Parathyroid adenoma (tissue), 2 donors: ENCODE measurements at regions not wholly inside any gene's neighbourhood (a gene's known extent, or its start where the extent isn't known, plus 50 kb on each side); places are given as distances from the start of the nearest gene placed in this dataset.
A peak's percentile ranks its signal among the peaks of the same experiment; 100 is the strongest.

Source experiments
- H2AFZ ChIP-seq: fragments of 300-600 bp; sonication (generic); one replicate; pipeline ENCODE4 v1.7.0; 2017; ENCODE audit warnings: antibody characterized with exemption, mild to moderate bottlenecking
- H3K27ac ChIP-seq: fragments of 300-600 bp; sonication (generic); one replicate; pipeline ENCODE4 v1.7.0; 2017
- H3K27me3 ChIP-seq: fragments of 300-600 bp; sonication (generic); one replicate; pipeline ENCODE4 v1.7.0; 2017; ENCODE audit warnings: low read length; ENCODE audit not compliant: control insufficient read depth, insufficient read depth
- H3K36me3 ChIP-seq: fragments of 300-600 bp; sonication (generic); one replicate; pipeline ENCODE4 v1.7.0; 2017; ENCODE audit warnings: low read length; ENCODE audit not compliant: control insufficient read depth, insufficient read depth
- H3K4me1 ChIP-seq: fragments of 300-600 bp; sonication (generic); one replicate; pipeline ENCODE4 v1.7.0; 2017; ENCODE audit warnings: control low read depth
- H3K4me2 ChIP-seq: fragments of 300-600 bp; sonication (generic); one replicate; pipeline ENCODE4 v1.7.0; 2017; ENCODE audit warnings: low read length
- H3K4me3 ChIP-seq: fragments of 300-600 bp; sonication (generic); one replicate; pipeline ENCODE4 v1.7.0; 2017; ENCODE audit warnings: low read depth, low read length
- H3K79me2 ChIP-seq: fragments of 300-600 bp; sonication (generic); one replicate; pipeline ENCODE4 v1.7.0; 2017; ENCODE audit warnings: control low read depth
- H3K9ac ChIP-seq: fragments of 300-600 bp; sonication (generic); one replicate; pipeline ENCODE4 v1.7.0; 2017; ENCODE audit warnings: mild to moderate bottlenecking
- H3K9me3 ChIP-seq: fragments of 300-600 bp; sonication (generic); one replicate; pipeline ENCODE4 v1.7.0; 2017; ENCODE audit warnings: low read length; ENCODE audit not compliant: control insufficient read depth
- CTCF ChIP-seq: fragments of 300-600 bp; sonication (generic); IDR thresholded peaks from one replicate; pipeline ENCODE4 v1.7.0; 2017; ENCODE audit warnings: antibody characterized with exemption, mild to moderate bottlenecking
- donor health status: primary hyperparathyroidism.

- Histone ChIP-seq H3K9me3 (no peaks in the 10 kb centered on the region), H3K9ac (no peak overlapping the region), H3K27me3 (no peaks in the 10 kb centered on the region), H3K4me2 (no peak overlapping the region), H3K4me3 (no peak overlapping the region), H3K79me2 (no peaks in the 10 kb centered on the region), H2AFZ (no peak overlapping the region), H3K36me3 (no peaks in the 10 kb centered on the region), H3K27ac (no peak overlapping the region), H3K4me1 (no peaks in the 10 kb centered on the region)
- no peak for TF ChIP-seq CTCF
These were observed 68.3 kb upstream of the DST start for GRCh38 chr6:56710967-56711366.

GRCh38 chr6:56709650-56710049, 67.0 kb upstream of the DST start:
- Histone ChIP-seq H3K4me2 (no peak overlapping the region), H3K27me3 (no peaks in the 10 kb centered on the region), H3K9me3 (no peaks in the 10 kb centered on the region), H3K9ac (no peak overlapping the region), H3K79me2 (no peaks in the 10 kb centered on the region), H3K4me1 (no peaks in the 10 kb centered on the region), H3K36me3 (no peaks in the 10 kb centered on the region), H2AFZ (no peak overlapping the region), H3K4me3 (no peak overlapping the region), H3K27ac (no peak overlapping the region)
- TF ChIP-seq CTCF = no peak

- Histone ChIP-seq H3K4me3 (no peak overlapping the region), H3K4me2 (no peak overlapping the region), H3K9me3 (no peaks in the 10 kb centered on the region), H3K27ac (no peak overlapping the region), H3K9ac (no peak overlapping the region), H3K4me1 (no peaks in the 10 kb centered on the region), H3K27me3 (no peaks in the 10 kb centered on the region), H3K79me2 (no peaks in the 10 kb centered on the region), H3K36me3 (no peaks in the 10 kb centered on the region), H2AFZ (no peak overlapping the region)
- TF ChIP-seq CTCF = peak; percentile 65
These were observed 66.3 kb upstream of the DST start for GRCh38 chr6:56708810-56709597.

- H3K4me2 ChIP-seq = no peak overlapping the region
- H2AFZ ChIP-seq = no peak overlapping the region
- H3K9me3 ChIP-seq = no peaks in the 10 kb centered on the region
- H3K4me1 ChIP-seq = no peaks in the 10 kb centered on the region
- no peaks in the 10 kb centered on the region for H3K36me3 ChIP-seq
- no peak overlapping the region for H3K27ac ChIP-seq
- no peaks in the 10 kb centered on the region for H3K79me2 ChIP-seq
- no peak for TF ChIP-seq CTCF
- H3K4me3 ChIP-seq = no peak overlapping the region
- no peaks in the 10 kb centered on the region for H3K27me3 ChIP-seq
- no peak overlapping the region for H3K9ac ChIP-seq
These were observed 64.5 kb upstream of the DST start for GRCh38 chr6:56706981-56707726.
